ENCODE measurements at regions not wholly inside any gene's neighbourhood (a gene's known extent, or its start where the extent isn't known, plus 50 kb on each side); places are given as distances from the start of the nearest gene placed in this dataset.

GRCh38 chr16:51950118-51950780, 596.7 kb downstream of the TOX3 start:
- no peak for ATAC-seq
- H3K4me3 ChIP-seq (replicated peaks in 1 of 2; ENCODE audit: low read depth in 1 of 2, low read length in 2 of 2): no peak overlapping the region
- RAD21 ChIA-PET (ENCODE audit: low non-redundant PET in 1 of 2, low total read pairs in 2 of 2, uncharacterized antibody in 2 of 2, unreplicated experiment in 2 of 2): no interaction called here
- TF ChIP-seq RAD21 (IDR thresholded peaks at IDR 0.05; ENCODE audit: low read depth): no peak
- no peak for TF ChIP-seq REST (IDR thresholded peaks at IDR 0.05; ENCODE audit: low read depth)
- TF ChIP-seq SRF (IDR thresholded peaks at IDR 0.05; ENCODE audit: low read depth): no peak
- TF ChIP-seq ATF3 (IDR thresholded peaks at IDR 0.05): no peak
- no peak for TF ChIP-seq POLR2AphosphoS5 (IDR thresholded peaks at IDR 0.05; ENCODE audit: low read depth, low read length)
- TF ChIP-seq MAX (IDR thresholded peaks at IDR 0.05): no peak
- no peak for TF ChIP-seq ZFX (IDR thresholded peaks at IDR 0.05)
- TF ChIP-seq ELF1 (IDR thresholded peaks at IDR 0.05; ENCODE audit: borderline replicate concordance, low read depth): no peak
- no peak for TF ChIP-seq POLR2A (IDR thresholded peaks at IDR 0.05; ENCODE audit: borderline replicate concordance, extremely low read depth, insufficient read depth, insufficient read length)
- TF ChIP-seq CTCF (IDR thresholded peaks at IDR 0.05 in 2 of 3, conservative IDR thresholded peaks at IDR 0.05 in 1 of 3; ENCODE audit: borderline replicate concordance in 1 of 3, insufficient read depth in 1 of 3, low read depth in 2 of 3, low read length in 2 of 3): no peak
- no peak for TF ChIP-seq JUND (IDR thresholded peaks at IDR 0.05)
- TF ChIP-seq CBX3 (IDR thresholded peaks at IDR 0.05; ENCODE audit: low read depth): no peak
- TF ChIP-seq FOSL1 (IDR thresholded peaks at IDR 0.05; ENCODE audit: low read depth): no peak
- TF ChIP-seq EGR1 (IDR thresholded peaks at IDR 0.05; ENCODE audit: low read depth): no peak
- no peak for TF ChIP-seq CEBPB (IDR thresholded peaks at IDR 0.05; ENCODE audit: low read depth)
- TF ChIP-seq TCF7L2 (IDR thresholded peaks at IDR 0.05; ENCODE audit: borderline replicate concordance, extremely low read depth, insufficient read depth, insufficient read length): no peak
- no peak overlapping the region for H3K9ac ChIP-seq (ENCODE audit: low read length)
- POLR2A ChIA-PET: no interaction called here
- no peak for DNase-seq (ENCODE audit: low read depth, low spot score)
- CTCF ChIA-PET: no interaction called here
- no peaks in the 10 kb centered on the region for H3K4me1 ChIP-seq (ENCODE audit: control insufficient read depth in 1 of 2, insufficient read depth in 2 of 2, low read length in 2 of 2)
- no peaks in the 10 kb centered on the region for H3K79me2 ChIP-seq (ENCODE audit: insufficient read depth, low read length)
- no peaks in the 10 kb centered on the region for H4K20me1 ChIP-seq (ENCODE audit: insufficient read depth)
- H3K9me3 ChIP-seq (ENCODE audit: control insufficient read depth in 1 of 2, insufficient read depth in 1 of 2, low read depth in 1 of 2, low read length in 2 of 2): peaks cover 0 to 15% of the 10 kb centered on the region in 2 experiments; a peak in 2 of 4 replicates
- no peak overlapping the region for H3K4me2 ChIP-seq (ENCODE audit: low read length)
- no peaks in the 10 kb centered on the region for H3K27me3 ChIP-seq (ENCODE audit: insufficient read depth, low read length)
- BruUV-seq (replicated peaks): no TSS peak
- intact Hi-C loops (cut with micrococcal nuclease): no loop called here
- no peaks in the 10 kb centered on the region for H3K9me2 ChIP-seq (ENCODE audit: insufficient read depth)
- no peaks in the 10 kb centered on the region for H3K36me3 ChIP-seq (ENCODE audit: control insufficient read depth in 1 of 2, insufficient read depth in 2 of 2, low read length in 2 of 2)
- H2AFZ ChIP-seq (ENCODE audit: low read depth, low read length, poor library complexity, severe bottlenecking): no peak overlapping the region
- H3K27ac ChIP-seq (ENCODE audit: low read depth, low read length): no peak overlapping the region
